Breast epithelium (tissue), 3 donors: ENCODE measurements at regions not wholly inside any gene's neighbourhood (a gene's known extent, or its start where the extent isn't known, plus 50 kb on each side); places are given as distances from the start of the nearest gene placed in this dataset.

Source experiments
- POLR2A ChIP-seq: fragments of 450-650 bp; IDR thresholded peaks from one replicate; pipeline ENCODE4 v1.6.1; 2016; ENCODE audit warnings: antibody characterized with exemption, mild to moderate bottlenecking, moderate library complexity
- POLR2AphosphoS5 ChIP-seq, 3 donors: sonication (generic); formaldehyde crosslinking; IDR thresholded peaks; one replicate each; pipeline ENCODE4 v1.6.1; 2017; ENCODE audit warnings: antibody characterized with exemption in 3 of 3
- TF ChIP-seq, protein P1 (sequence below), 3 donors: fragments of 450-650 bp; IDR thresholded peaks; one replicate each; pipeline ENCODE4 v1.5.1; 2016 to 2017; ENCODE audit warnings: antibody characterized with exemption in 3 of 3, mild to moderate bottlenecking in 3 of 3, moderate library complexity in 3 of 3

DNA sequence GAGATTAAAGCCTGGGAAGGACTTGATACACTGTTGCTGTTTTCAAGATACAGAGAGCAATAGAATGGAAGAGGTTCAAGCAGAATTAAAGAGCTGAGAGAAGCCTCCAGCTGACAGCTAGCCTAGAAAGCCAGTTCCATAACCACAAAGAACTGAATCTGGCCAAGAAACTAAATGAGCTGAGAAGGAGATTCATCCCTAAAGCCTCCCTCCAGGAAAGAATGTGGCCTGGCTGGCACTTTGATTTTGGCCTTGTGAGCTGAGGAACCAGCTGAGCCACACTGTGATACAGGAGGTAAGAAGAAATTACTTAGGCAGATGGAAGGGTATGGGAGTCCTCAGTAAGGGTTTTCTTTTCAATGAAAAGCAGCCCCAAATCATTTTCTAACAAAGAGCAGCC lies 324.1 kb downstream of the PHF14 start:
- TF ChIP-seq, protein P1, sequence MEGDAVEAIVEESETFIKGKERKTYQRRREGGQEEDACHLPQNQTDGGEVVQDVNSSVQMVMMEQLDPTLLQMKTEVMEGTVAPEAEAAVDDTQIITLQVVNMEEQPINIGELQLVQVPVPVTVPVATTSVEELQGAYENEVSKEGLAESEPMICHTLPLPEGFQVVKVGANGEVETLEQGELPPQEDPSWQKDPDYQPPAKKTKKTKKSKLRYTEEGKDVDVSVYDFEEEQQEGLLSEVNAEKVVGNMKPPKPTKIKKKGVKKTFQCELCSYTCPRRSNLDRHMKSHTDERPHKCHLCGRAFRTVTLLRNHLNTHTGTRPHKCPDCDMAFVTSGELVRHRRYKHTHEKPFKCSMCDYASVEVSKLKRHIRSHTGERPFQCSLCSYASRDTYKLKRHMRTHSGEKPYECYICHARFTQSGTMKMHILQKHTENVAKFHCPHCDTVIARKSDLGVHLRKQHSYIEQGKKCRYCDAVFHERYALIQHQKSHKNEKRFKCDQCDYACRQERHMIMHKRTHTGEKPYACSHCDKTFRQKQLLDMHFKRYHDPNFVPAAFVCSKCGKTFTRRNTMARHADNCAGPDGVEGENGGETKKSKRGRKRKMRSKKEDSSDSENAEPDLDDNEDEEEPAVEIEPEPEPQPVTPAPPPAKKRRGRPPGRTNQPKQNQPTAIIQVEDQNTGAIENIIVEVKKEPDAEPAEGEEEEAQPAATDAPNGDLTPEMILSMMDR (IDR thresholded peaks at IDR 0.05): no peak
- TF ChIP-seq POLR2A (no peak), POLR2AphosphoS5 (IDR thresholded peaks at IDR 0.05) (no peak)
